BE2C (cell line): ENCODE measurements at regions not wholly inside any gene's neighbourhood (a gene's known extent, or its start where the extent isn't known, plus 50 kb on each side); places are given as distances from the start of the nearest gene placed in this dataset.

Source experiments
- DNase-seq: peaks from one replicate; pipeline ENCODE4 v3.0.0-alpha.2; 2020
- H3K27me3 ChIP-seq: fragments of 250-450 bp; sonication (Bioruptor Pico); 2 replicates; pipeline ENCODE4 v1.5.1; 2020; ENCODE audit warnings: mild to moderate bottlenecking
- H3K36me3 ChIP-seq: fragments of 250-450 bp; sonication (Bioruptor Pico); 2 replicates; pipeline ENCODE4 v1.5.1; 2020; ENCODE audit warnings: mild to moderate bottlenecking
- H3K4me1 ChIP-seq: fragments of 250-450 bp; sonication (Bioruptor Pico); 2 replicates; pipeline ENCODE4 v1.5.1; 2020
- H3K4me3 ChIP-seq: 2 replicates; pipeline ENCODE4 v1.5.1; 2011; ENCODE audit warnings: low read depth, low read length
- H3K9me3 ChIP-seq: fragments of 250-450 bp; sonication (Bioruptor Pico); 2 replicates; pipeline ENCODE4 v1.5.1; 2020
- CTCF ChIP-seq: IDR thresholded peaks from 2 replicates; pipeline ENCODE4 v1.5.1; 2012; ENCODE audit warnings: mild to moderate bottlenecking, low read depth, low read length

GRCh38 chr5:39518516-39518915 lies 93.7 kb upstream of the DAB2 start:
- no peak for DNase-seq
- H3K4me1 ChIP-seq, result no peaks in the 10 kb centered on the region
- H3K4me3 ChIP-seq, result no peak overlapping the region
- H3K9me3 ChIP-seq, result no peaks in the 10 kb centered on the region
- H3K27me3 ChIP-seq, result no peaks in the 10 kb centered on the region
- H3K36me3 ChIP-seq, result no peaks in the 10 kb centered on the region
- no peak for TF ChIP-seq CTCF

GRCh38 chr5:39517800-39518199 lies 93.0 kb upstream of the DAB2 start:
- DNase-seq, result no peak
- H3K27me3 ChIP-seq, result no peaks in the 10 kb centered on the region

GRCh38 chr5:39515881-39516280 lies 91.1 kb upstream of the DAB2 start:
- Histone ChIP-seq H3K4me1 (no peaks in the 10 kb centered on the region), H3K4me3 (no peak overlapping the region), H3K9me3 (no peaks in the 10 kb centered on the region), H3K27me3 (no peaks in the 10 kb centered on the region), H3K36me3 (no peaks in the 10 kb centered on the region)
- DNase-seq, result no peak
- no peak for TF ChIP-seq CTCF

More at GRCh38 chr5:39517800-39518199, 93.0 kb upstream of the DAB2 start:
- no peaks in the 10 kb centered on the region for H3K36me3 ChIP-seq
- H3K9me3 ChIP-seq, result no peaks in the 10 kb centered on the region
- no peak overlapping the region for H3K4me3 ChIP-seq
- no peaks in the 10 kb centered on the region for H3K4me1 ChIP-seq
- no peak for TF ChIP-seq CTCF

GRCh38 chr5:39513236-39513635 lies 88.5 kb upstream of the DAB2 start:
- H3K27me3 ChIP-seq, result no peaks in the 10 kb centered on the region
- no peaks in the 10 kb centered on the region for H3K36me3 ChIP-seq
- no peak overlapping the region for H3K4me3 ChIP-seq
- no peaks in the 10 kb centered on the region for H3K4me1 ChIP-seq
- H3K9me3 ChIP-seq, result no peaks in the 10 kb centered on the region
- no peak for TF ChIP-seq CTCF
- no peak for DNase-seq

- no peak for TF ChIP-seq CTCF
- no peaks in the 10 kb centered on the region for H3K4me1 ChIP-seq
- no peaks in the 10 kb centered on the region for H3K36me3 ChIP-seq
- no peaks in the 10 kb centered on the region for H3K27me3 ChIP-seq
- H3K9me3 ChIP-seq, result no peaks in the 10 kb centered on the region
- H3K4me3 ChIP-seq, result no peak overlapping the region
- no peak for DNase-seq
Observed at GRCh38 chr5:39506211-39506610, 81.4 kb upstream of the DAB2 start.

GRCh38 chr5:39505791-39506190 lies 81.0 kb upstream of the DAB2 start:
- Histone ChIP-seq H3K9me3 (no peaks in the 10 kb centered on the region), H3K27me3 (no peaks in the 10 kb centered on the region), H3K4me1 (no peaks in the 10 kb centered on the region), H3K36me3 (no peaks in the 10 kb centered on the region), H3K4me3 (no peak overlapping the region)
- no peak for TF ChIP-seq CTCF
- DNase-seq, result no peak
